ENCODE measurements at regions not wholly inside any gene's neighbourhood (a gene's known extent, or its start where the extent isn't known, plus 50 kb on each side); places are given as distances from the start of the nearest gene placed in this dataset.

DNA sequence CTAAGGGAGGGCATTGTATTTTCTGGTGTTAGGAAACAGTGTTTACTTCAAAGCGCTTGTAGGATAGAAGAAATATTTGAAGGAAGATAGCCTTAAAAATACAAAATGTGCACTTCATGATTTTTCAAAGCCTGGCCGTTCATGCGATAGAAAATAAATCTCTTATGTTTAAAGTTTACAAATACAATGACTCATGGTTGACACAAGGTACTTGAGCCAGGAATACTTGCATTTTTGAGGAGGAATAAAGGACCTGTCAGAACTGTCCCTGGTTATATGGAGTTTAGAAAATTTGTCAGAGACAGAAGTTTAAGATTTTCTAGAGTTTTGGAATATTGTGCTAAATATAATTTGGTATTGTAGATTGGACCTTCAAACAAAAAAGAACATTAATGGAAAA lies 1223.2 kb upstream of the SLC10A2 start:
- H3K4me1 ChIP-seq (ENCODE audit: insufficient read depth): peaks cover 6% of the 10 kb centered on the region; the same call in 1 of the 2 replicates
- no peak overlapping the region for H2AFZ ChIP-seq
- H3K4me3 ChIP-seq: no peak overlapping the region
- TF ChIP-seq JUNB (IDR thresholded peaks at IDR 0.05; ENCODE audit: unreplicated experiment) (no peak), REST (IDR thresholded peaks at IDR 0.05; ENCODE audit: unreplicated experiment) (no peak), STAT1 (IDR thresholded peaks at IDR 0.05; ENCODE audit: unreplicated experiment) (no peak), CTCF (conservative IDR thresholded peaks at IDR 0.05; ENCODE audit: low read depth in 2 of 2) (no peak), ZNF114 (CRISPR knock-in tag; IDR thresholded peaks at IDR 0.05) (no peak), CREB1 (CRISPR knock-in tag; IDR thresholded peaks at IDR 0.05; ENCODE audit: low read depth) (no peak), ZNF331 (CRISPR knock-in tag; IDR thresholded peaks at IDR 0.05; ENCODE audit: low read depth) (no peak), EZH2phosphoT487 (IDR thresholded peaks at IDR 0.05; ENCODE audit: unreplicated experiment) (no peak), EZH2 (IDR thresholded peaks at IDR 0.05; ENCODE audit: low read depth, unreplicated experiment) (no peak)
- no peaks in the 10 kb centered on the region for H3K36me3 ChIP-seq (ENCODE audit: insufficient read depth)
- ATAC-seq (no peak), DNase-seq (ENCODE audit: low spot score) (no peak)
- Mint-ChIP-seq H3K27ac (no peak overlapping the region), H3K36me3 (ENCODE audit: low read depth) (no peaks in the 10 kb centered on the region), H3K27me3 (ENCODE audit: insufficient read depth, low read depth, poor library complexity) (peaks cover 3% of the 10 kb centered on the region), H3K4me3 (no peak overlapping the region), H3K9me3 (no peaks in the 10 kb centered on the region), H3K4me1 (peaks cover 11% of the 10 kb centered on the region; the same call in 2 of the 3 replicates)
- H3K9me2 ChIP-seq (ENCODE audit: insufficient read depth): peaks cover 2% of the 10 kb centered on the region; the same call in 1 of the 2 replicates
- H3F3A ChIP-seq (replicated peaks; ENCODE audit: low read depth): no peaks in the 10 kb centered on the region
- H3K4me2 ChIP-seq: no peak overlapping the region
- no peaks in the 10 kb centered on the region for H3K27me3 ChIP-seq (ENCODE audit: insufficient read depth)
- no peaks in the 10 kb centered on the region for H4K20me1 ChIP-seq (replicated peaks; ENCODE audit: insufficient read depth)
- H3K27ac ChIP-seq (ENCODE audit: low read depth): no peak overlapping the region
- no peaks in the 10 kb centered on the region for H3K79me2 ChIP-seq (replicated peaks; ENCODE audit: insufficient read depth)

- peaks cover 3% of the 10 kb centered on the region for H3K27me3 Mint-ChIP-seq (ENCODE audit: insufficient read depth, low read depth, poor library complexity)
- no peak overlapping the region for H3K4me3 Mint-ChIP-seq
- Histone ChIP-seq H2AFZ (peak overlapping the region; percentile 83), H3K27me3 (ENCODE audit: insufficient read depth) (no peaks in the 10 kb centered on the region), H3K79me2 (replicated peaks; ENCODE audit: insufficient read depth) (no peaks in the 10 kb centered on the region), H4K20me1 (replicated peaks; ENCODE audit: insufficient read depth) (no peaks in the 10 kb centered on the region), H3K36me3 (ENCODE audit: insufficient read depth) (no peaks in the 10 kb centered on the region), H3K4me2 (no peak overlapping the region), H3K4me1 (ENCODE audit: insufficient read depth) (peaks cover 6% of the 10 kb centered on the region; the same call in 1 of the 2 replicates), H3F3A (replicated peaks; ENCODE audit: low read depth) (no peaks in the 10 kb centered on the region), H3K9me2 (ENCODE audit: insufficient read depth) (peaks cover 2% of the 10 kb centered on the region; the same call in 1 of the 2 replicates), H3K4me3 (no peak overlapping the region), H3K27ac (ENCODE audit: low read depth) (no peak overlapping the region)
- no peak overlapping the region for H3K27ac Mint-ChIP-seq
- no peaks in the 10 kb centered on the region for H3K9me3 Mint-ChIP-seq
- ATAC-seq: no peak
- H3K4me1 Mint-ChIP-seq: peaks cover 11% of the 10 kb centered on the region; the same call in 2 of the 3 replicates
- no peak for DNase-seq (ENCODE audit: low spot score)
- no peaks in the 10 kb centered on the region for H3K36me3 Mint-ChIP-seq (ENCODE audit: low read depth)
- no peak for TF ChIP-seq POLR2AphosphoS5 (IDR thresholded peaks at IDR 0.05; ENCODE audit: low read depth)
- TF ChIP-seq EZH2 (IDR thresholded peaks at IDR 0.05; ENCODE audit: low read depth, unreplicated experiment): no peak
- no peak for TF ChIP-seq NANOG (IDR thresholded peaks at IDR 0.05; ENCODE audit: borderline replicate concordance)
- no peak for TF ChIP-seq REST (IDR thresholded peaks at IDR 0.05; ENCODE audit: unreplicated experiment)
- TF ChIP-seq ZNF114 (CRISPR knock-in tag; IDR thresholded peaks at IDR 0.05): no peak
- TF ChIP-seq CTCF (conservative IDR thresholded peaks at IDR 0.05; ENCODE audit: low read depth in 2 of 2): no peak
- TF ChIP-seq, protein P1, sequence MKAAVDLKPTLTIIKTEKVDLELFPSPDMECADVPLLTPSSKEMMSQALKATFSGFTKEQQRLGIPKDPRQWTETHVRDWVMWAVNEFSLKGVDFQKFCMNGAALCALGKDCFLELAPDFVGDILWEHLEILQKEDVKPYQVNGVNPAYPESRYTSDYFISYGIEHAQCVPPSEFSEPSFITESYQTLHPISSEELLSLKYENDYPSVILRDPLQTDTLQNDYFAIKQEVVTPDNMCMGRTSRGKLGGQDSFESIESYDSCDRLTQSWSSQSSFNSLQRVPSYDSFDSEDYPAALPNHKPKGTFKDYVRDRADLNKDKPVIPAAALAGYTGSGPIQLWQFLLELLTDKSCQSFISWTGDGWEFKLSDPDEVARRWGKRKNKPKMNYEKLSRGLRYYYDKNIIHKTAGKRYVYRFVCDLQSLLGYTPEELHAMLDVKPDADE (IDR thresholded peaks at IDR 0.05): no peak
Measured at GRCh38 chr13:104288496-104288895, 1222.3 kb upstream of the SLC10A2 start.

Measured in GM23338 (cell line).